Fibroblast of lung (primary cell): ENCODE measurements at regions not wholly inside any gene's neighbourhood (a gene's known extent, or its start where the extent isn't known, plus 50 kb on each side); places are given as distances from the start of the nearest gene placed in this dataset.

Experiments used
- DNase-seq, 2 donors: peaks; one replicate each; pipeline versions ENCODE4 v3.0.0 to v3.0.0-alpha.2; 2010; ENCODE audit warnings: low read depth in 2 of 2
- H2AFZ ChIP-seq: 2 replicates; pipeline ENCODE4 v1.5.1; 2012; ENCODE audit warnings: low read length, control low read depth, inconsistent platforms
- H3K27ac ChIP-seq: 2 replicates; pipeline ENCODE4 v1.5.1; 2011; ENCODE audit warnings: low read length, control low read depth; ENCODE audit not compliant: insufficient read depth
- H3K27me3 ChIP-seq: 2 replicates; pipeline ENCODE4 v1.5.1; 2011; ENCODE audit warnings: mild to moderate bottlenecking, low read length; ENCODE audit not compliant: control insufficient read depth, insufficient read depth
- H3K36me3 ChIP-seq: 2 replicates; pipeline ENCODE4 v1.5.1; 2011; ENCODE audit warnings: low read length; ENCODE audit not compliant: control insufficient read depth, insufficient read depth
- H3K4me1 ChIP-seq: 2 replicates; pipeline ENCODE4 v1.5.1; 2011; ENCODE audit warnings: low read length; ENCODE audit not compliant: control insufficient read depth, insufficient read depth; ENCODE audit errors: extremely low read depth
- H3K4me2 ChIP-seq: 2 replicates; pipeline ENCODE4 v1.5.1; 2011; ENCODE audit warnings: low read length, control low read depth; ENCODE audit not compliant: insufficient read depth; ENCODE audit errors: extremely low read depth
- H3K4me3 ChIP-seq, 4 experiments: fragments of 200-600 bp in 1 of 4; sonication (generic) in 1 of 4; replicated peaks in 1 of 4; 2 replicates each; pipeline ENCODE4 v1.5.1; 2011 to 2016; ENCODE audit warnings: low read length in 4 of 4, low read depth in 3 of 4, mild to moderate bottlenecking in 3 of 4, control low read depth in 2 of 4, inconsistent platforms in 1 of 4, mixed read lengths in 1 of 4; ENCODE audit not compliant: insufficient read depth in 1 of 4; ENCODE audit errors: control extremely low read depth in 1 of 4
- H3K79me2 ChIP-seq: 2 replicates; pipeline ENCODE4 v1.5.1; 2012; ENCODE audit warnings: mild to moderate bottlenecking, low read length, inconsistent platforms; ENCODE audit not compliant: control insufficient read depth, insufficient read depth
- H3K9ac ChIP-seq: 2 replicates; pipeline ENCODE4 v1.5.1; 2011; ENCODE audit warnings: mild to moderate bottlenecking, low read length, control low read depth; ENCODE audit not compliant: insufficient read depth
- H3K9me3 ChIP-seq: 2 replicates; pipeline ENCODE4 v1.5.1; 2012; ENCODE audit warnings: low read depth, low read length; ENCODE audit not compliant: control insufficient read depth, insufficient read depth
- H4K20me1 ChIP-seq: 2 replicates; pipeline ENCODE4 v1.5.1; 2011; ENCODE audit warnings: low read length; ENCODE audit not compliant: control insufficient read depth, insufficient read depth; ENCODE audit errors: extremely low read depth
- CTCF ChIP-seq, 2 donors: IDR thresholded peaks in 1 of 2; conservative IDR thresholded peaks in 1 of 2; 1 replicate in 1 of 2; 2 replicates in 1 of 2; pipeline ENCODE4 v1.5.1; 2011 to 2012; ENCODE audit warnings: low read length in 2 of 2, control low read depth in 1 of 2, inconsistent platforms in 1 of 2, low read depth in 1 of 2, mild to moderate bottlenecking in 1 of 2
- EZH2 ChIP-seq: IDR thresholded peaks from 2 replicates; pipeline ENCODE4 v1.5.1; 2012; ENCODE audit warnings: low read length, control low read depth, mild to moderate bottlenecking; ENCODE audit errors: missing control alignments

DNA sequence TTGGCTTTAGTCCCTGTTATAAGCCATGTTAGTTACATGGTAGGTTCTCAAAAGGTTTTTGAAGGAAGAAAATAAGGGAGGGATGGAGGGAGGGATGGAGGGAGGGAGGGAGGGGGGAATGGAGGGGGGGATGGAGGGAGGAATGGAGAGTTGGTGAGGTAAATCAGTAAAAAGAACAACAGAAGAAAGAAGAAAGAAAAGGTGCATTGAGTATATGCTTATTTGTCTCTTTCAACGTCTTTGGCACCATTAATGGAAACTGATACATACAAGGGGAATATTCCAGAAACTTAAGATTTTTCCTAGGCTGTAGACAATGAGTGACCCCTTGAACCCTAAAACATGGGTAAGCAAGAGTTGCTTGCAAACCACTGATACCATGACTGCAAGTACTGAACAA, 1056.3 kb downstream of the CDH11 start:
- Histone ChIP-seq H3K27ac (no peak overlapping the region), H3K4me2 (no peak overlapping the region), H3K79me2 (no peaks in the 10 kb centered on the region), H3K36me3 (no peaks in the 10 kb centered on the region), H3K9me3 (no peaks in the 10 kb centered on the region), H2AFZ (no peak overlapping the region), H3K27me3 (no peaks in the 10 kb centered on the region), H3K9ac (no peak overlapping the region), H3K4me1 (no peaks in the 10 kb centered on the region), H3K4me3 (no peak overlapping the region), H4K20me1 (no peaks in the 10 kb centered on the region)
- TF ChIP-seq CTCF (conservative IDR thresholded peaks at IDR 0.05 in 1 of 2, IDR thresholded peaks at IDR 0.05 in 1 of 2; ENCODE audit: low read depth in 1 of 2, low read length in 2 of 2): no peak
- no peak for TF ChIP-seq EZH2
- DNase-seq: no peak

GRCh38 chr16:64061621-64062020, 1060.2 kb downstream of the CDH11 start:
- Histone ChIP-seq H3K4me1 (no peaks in the 10 kb centered on the region), H2AFZ (no peak overlapping the region), H4K20me1 (no peaks in the 10 kb centered on the region), H3K36me3 (no peaks in the 10 kb centered on the region), H3K9me3 (no peaks in the 10 kb centered on the region), H3K4me3 (no peak overlapping the region), H3K27me3 (no peaks in the 10 kb centered on the region), H3K9ac (no peak overlapping the region), H3K4me2 (no peak overlapping the region), H3K79me2 (no peaks in the 10 kb centered on the region), H3K27ac (no peak overlapping the region)
- TF ChIP-seq EZH2 (no peak), CTCF (conservative IDR thresholded peaks at IDR 0.05 in 1 of 2, IDR thresholded peaks at IDR 0.05 in 1 of 2; ENCODE audit: low read depth in 1 of 2, low read length in 2 of 2) (no peak)
- peak in 1 of 2 donors; percentile 8 for DNase-seq

GRCh38 chr16:64060631-64061030, 1061.2 kb downstream of the CDH11 start:
- TF ChIP-seq EZH2 (no peak), CTCF (conservative IDR thresholded peaks at IDR 0.05 in 1 of 2, IDR thresholded peaks at IDR 0.05 in 1 of 2; ENCODE audit: low read depth in 1 of 2, low read length in 2 of 2) (no peak)
- Histone ChIP-seq H3K4me3 (no peak overlapping the region), H3K4me2 (no peak overlapping the region)

More at GRCh38 chr16:64060631-64061030, 1061.2 kb downstream of the CDH11 start:
- Histone ChIP-seq H3K79me2 (no peaks in the 10 kb centered on the region), H3K36me3 (no peaks in the 10 kb centered on the region), H3K4me1 (no peaks in the 10 kb centered on the region), H3K9me3 (no peaks in the 10 kb centered on the region), H3K27me3 (no peaks in the 10 kb centered on the region), H2AFZ (no peak overlapping the region), H4K20me1 (no peaks in the 10 kb centered on the region), H3K27ac (no peak overlapping the region), H3K9ac (no peak overlapping the region)
- no peak for DNase-seq
